Upper lobe of right lung (tissue), 1 donor: ENCODE measurements at regions not wholly inside any gene's neighbourhood (a gene's known extent, or its start where the extent isn't known, plus 50 kb on each side); places are given as distances from the start of the nearest gene placed in this dataset.

Experiments
- ATAC-seq: fragments of 200-7000 bp; cut with Tn5 transposase; one replicate; pipeline ENCODE4 v1.9.1; 2020; ENCODE audit warnings: mild to moderate bottlenecking, moderate library complexity
- DNase-seq: peaks from one replicate; pipeline ENCODE4 v3.0.0-alpha.2; 2020
- H3K27ac ChIP-seq: fragments of 200-600 bp; one replicate; pipeline ENCODE4 v1.8.0; 2022
- H3K27me3 ChIP-seq: fragments of 200-600 bp; one replicate; pipeline ENCODE4 v1.8.0; 2022; ENCODE audit warnings: mild to moderate bottlenecking
- H3K36me3 ChIP-seq: fragments of 200-600 bp; one replicate; pipeline ENCODE4 v1.8.0; 2022
- H3K4me1 ChIP-seq: fragments of 200-600 bp; one replicate; pipeline ENCODE4 v1.8.0; 2022
- H3K4me3 ChIP-seq: fragments of 200-600 bp; one replicate; pipeline ENCODE4 v1.8.0; 2022; ENCODE audit warnings: mild to moderate bottlenecking
- H3K9me3 ChIP-seq: fragments of 200-600 bp; one replicate; pipeline ENCODE4 v1.8.0; 2022
- CTCF ChIP-seq: fragments of 200-600 bp; IDR thresholded peaks from one replicate; pipeline ENCODE4 v1.8.0; 2022; ENCODE audit warnings: antibody characterized with exemption
- intact Hi-C: fragments of 100-400 bp; cut with DNase I; formaldehyde crosslinking; loops from one replicate; pipeline ENCODE4 v1.11.0; 2022
- donor health status: DM: no; HTN: yes; CAD: no; lungs with severe emphysema.

- Histone ChIP-seq H3K27ac (no peak overlapping the region), H3K36me3 (no peaks in the 10 kb centered on the region), H3K9me3 (no peaks in the 10 kb centered on the region), H3K4me1 (peaks cover 3% of the 10 kb centered on the region), H3K27me3 (no peaks in the 10 kb centered on the region), H3K4me3 (no peak overlapping the region)
- no peak for ATAC-seq
- DNase-seq = no peak
- TF ChIP-seq CTCF = no peak
- intact Hi-C loops = no loop called here
These were observed 132.9 kb upstream of the ZBTB20 start for GRCh38 chr3:115279939-115280338.

- DNase-seq (no peak), ATAC-seq (no peak)
- Histone ChIP-seq H3K27me3 (no peaks in the 10 kb centered on the region), H3K4me1 (peaks cover 3% of the 10 kb centered on the region), H3K27ac (no peak overlapping the region), H3K36me3 (no peaks in the 10 kb centered on the region), H3K9me3 (no peaks in the 10 kb centered on the region), H3K4me3 (no peak overlapping the region)
- intact Hi-C loops = no loop called here
- no peak for TF ChIP-seq CTCF
These were observed 133.4 kb upstream of the ZBTB20 start for GRCh38 chr3:115280506-115280905.

- H3K4me3 ChIP-seq = no peak overlapping the region
- ATAC-seq (no peak), DNase-seq (no peak)
- intact Hi-C loops = no loop called here
- H3K27ac ChIP-seq = no peak overlapping the region
- no peaks in the 10 kb centered on the region for H3K9me3 ChIP-seq
- no peaks in the 10 kb centered on the region for H3K36me3 ChIP-seq
- no peak for TF ChIP-seq CTCF
- no peaks in the 10 kb centered on the region for H3K27me3 ChIP-seq
- peaks cover 3% of the 10 kb centered on the region for H3K4me1 ChIP-seq
These were observed 134.9 kb upstream of the ZBTB20 start for GRCh38 chr3:115281697-115282675.

GRCh38 chr3:115284980-115285379, 137.9 kb upstream of the ZBTB20 start:
- intact Hi-C loops = no loop called here
- DNase-seq (no peak), ATAC-seq (no peak)
- TF ChIP-seq CTCF = no peak
- H3K4me1 ChIP-seq = peaks cover 3% of the 10 kb centered on the region
- no peak overlapping the region for H3K27ac ChIP-seq
- no peak overlapping the region for H3K4me3 ChIP-seq
- H3K36me3 ChIP-seq = no peaks in the 10 kb centered on the region
- H3K27me3 ChIP-seq = no peaks in the 10 kb centered on the region
- no peaks in the 10 kb centered on the region for H3K9me3 ChIP-seq

GRCh38 chr3:115286529-115287197, 139.6 kb upstream of the ZBTB20 start:
- H3K27me3 ChIP-seq = no peaks in the 10 kb centered on the region
- H3K36me3 ChIP-seq = no peaks in the 10 kb centered on the region
- no peak overlapping the region for H3K27ac ChIP-seq
- H3K4me3 ChIP-seq = no peak overlapping the region
- H3K4me1 ChIP-seq = no peaks in the 10 kb centered on the region
- no peak for ATAC-seq
- DNase-seq = no peak
- H3K9me3 ChIP-seq = no peaks in the 10 kb centered on the region
- no peak for TF ChIP-seq CTCF
- intact Hi-C loops = no loop called here
